Loucy (cell line): ENCODE measurements at regions not wholly inside any gene's neighbourhood (a gene's known extent, or its start where the extent isn't known, plus 50 kb on each side); places are given as distances from the start of the nearest gene placed in this dataset.

Experiments used
- H2AFZ ChIP-seq: fragments of 200-600 bp; sonication (generic); 2 replicates; pipeline ENCODE4 v1.6.0; 2016; ENCODE audit warnings: antibody characterized with exemption, mild to moderate bottlenecking, low read length, moderate library complexity
- H3F3A ChIP-seq: fragments of 200-600 bp; 2 replicates; pipeline ENCODE4 v1.6.0; 2016; ENCODE audit warnings: antibody characterized with exemption, low read depth, mild to moderate bottlenecking
- H3K27me3 ChIP-seq: fragments of 200-600 bp; sonication (generic); 2 replicates; pipeline ENCODE4 v1.6.1; 2014; ENCODE audit warnings: low read length, mild to moderate bottlenecking; ENCODE audit not compliant: insufficient read depth, poor library complexity, severe bottlenecking
- H3K36me3 ChIP-seq: fragments of 200-600 bp; sonication (generic); 2 replicates; pipeline ENCODE4 v1.6.1; 2016; ENCODE audit warnings: low read length; ENCODE audit not compliant: insufficient read depth
- H3K4me1 ChIP-seq: fragments of 200-600 bp; sonication (generic); 2 replicates; pipeline ENCODE4 v1.5.1; 2014; ENCODE audit warnings: low read length, mild to moderate bottlenecking; ENCODE audit not compliant: insufficient read depth, poor library complexity, severe bottlenecking
- H3K4me2 ChIP-seq: fragments of 200-600 bp; sonication (generic); 2 replicates; pipeline ENCODE4 v1.6.0; 2014; ENCODE audit warnings: antibody characterized with exemption, low read length, low read depth, mild to moderate bottlenecking; ENCODE audit not compliant: poor library complexity, severe bottlenecking
- H3K4me3 ChIP-seq: fragments of 200-600 bp; sonication (generic); 2 replicates; pipeline ENCODE4 v1.5.1; 2014; ENCODE audit warnings: low read length, mild to moderate bottlenecking, mixed read lengths; ENCODE audit not compliant: poor library complexity, severe bottlenecking
- H3K79me2 ChIP-seq: fragments of 200-600 bp; sonication (generic); 2 replicates; pipeline ENCODE4 v1.6.1; 2014; ENCODE audit warnings: low read length; ENCODE audit not compliant: insufficient read depth
- H3K9ac ChIP-seq: fragments of 200-600 bp; sonication (generic); 2 replicates; pipeline ENCODE4 v1.6.0; 2014; ENCODE audit warnings: mild to moderate bottlenecking, low read depth, low read length, moderate library complexity; ENCODE audit not compliant: poor library complexity, severe bottlenecking
- H3K9me2 ChIP-seq: fragments of 200-600 bp; sonication (generic); replicated peaks from 2 replicates; pipeline ENCODE4 v1.6.1; 2016; ENCODE audit warnings: low read depth, low read length, mixed read lengths
- H3K9me3 ChIP-seq: fragments of 200-600 bp; sonication (generic); 2 replicates; pipeline ENCODE4 v1.6.1; 2014; ENCODE audit warnings: mild to moderate bottlenecking, antibody characterized with exemption, low read length, low read depth; ENCODE audit not compliant: insufficient read depth
- H4K20me1 ChIP-seq: fragments of 200-600 bp; sonication (generic); 2 replicates; pipeline ENCODE4 v1.6.0; 2014; ENCODE audit warnings: antibody characterized with exemption, low read length, mild to moderate bottlenecking; ENCODE audit not compliant: insufficient read depth, poor library complexity, severe bottlenecking
- CTCF ChIP-seq: fragments of 200-600 bp; sonication (generic); conservative IDR thresholded peaks from 2 replicates; pipeline ENCODE4 v1.5.1; 2014; ENCODE audit warnings: mild to moderate bottlenecking, antibody characterized with exemption, low read length
- EZH2phosphoT487 ChIP-seq: fragments of 200-600 bp; IDR thresholded peaks from 2 replicates; pipeline ENCODE4 v1.6.1; 2018; ENCODE audit warnings: antibody characterized with exemption, mild to moderate bottlenecking, moderate library complexity, borderline replicate concordance

- no peak overlapping the region for H3K4me3 ChIP-seq
- H3K4me1 ChIP-seq, result no peaks in the 10 kb centered on the region
- no peak overlapping the region for H3K9ac ChIP-seq
- H3K9me2 ChIP-seq, result no peaks in the 10 kb centered on the region
- H3K9me3 ChIP-seq, result no peaks in the 10 kb centered on the region
- H4K20me1 ChIP-seq, result no peaks in the 10 kb centered on the region
- H3F3A ChIP-seq, result no peaks in the 10 kb centered on the region
- no peak for TF ChIP-seq EZH2phosphoT487
- no peaks in the 10 kb centered on the region for H3K27me3 ChIP-seq
- H3K4me2 ChIP-seq, result no peak overlapping the region
- no peaks in the 10 kb centered on the region for H3K36me3 ChIP-seq
- no peaks in the 10 kb centered on the region for H3K79me2 ChIP-seq
- no peak overlapping the region for H2AFZ ChIP-seq
Observed at GRCh38 chr18:47420130-47420529, 168.7 kb upstream of the SKOR2 start.

GRCh38 chr18:47418746-47419145 lies 167.3 kb upstream of the SKOR2 start:
- H3K9me3 ChIP-seq, result no peaks in the 10 kb centered on the region
- H3K27me3 ChIP-seq, result no peaks in the 10 kb centered on the region
- TF ChIP-seq CTCF (no peak), EZH2phosphoT487 (no peak)

GRCh38 chr18:47417807-47418206 lies 166.3 kb upstream of the SKOR2 start:
- H3K4me1 ChIP-seq, result no peaks in the 10 kb centered on the region
- TF ChIP-seq CTCF, result no peak
- TF ChIP-seq EZH2phosphoT487, result no peak
- no peaks in the 10 kb centered on the region for H3F3A ChIP-seq
- H3K4me2 ChIP-seq, result no peak overlapping the region
- no peak overlapping the region for H2AFZ ChIP-seq
- no peaks in the 10 kb centered on the region for H3K79me2 ChIP-seq
- H3K4me3 ChIP-seq, result no peak overlapping the region
- H3K9me2 ChIP-seq, result no peaks in the 10 kb centered on the region
- H3K9ac ChIP-seq, result no peak overlapping the region
- H3K27me3 ChIP-seq, result no peaks in the 10 kb centered on the region
- H3K36me3 ChIP-seq, result no peaks in the 10 kb centered on the region
- H3K9me3 ChIP-seq, result no peaks in the 10 kb centered on the region
- H4K20me1 ChIP-seq, result no peaks in the 10 kb centered on the region

More at GRCh38 chr18:47418746-47419145, 167.3 kb upstream of the SKOR2 start:
- Histone ChIP-seq H2AFZ (no peak overlapping the region), H3K4me3 (no peak overlapping the region), H3K79me2 (no peaks in the 10 kb centered on the region), H3K9ac (no peak overlapping the region), H3K4me1 (no peaks in the 10 kb centered on the region), H4K20me1 (no peaks in the 10 kb centered on the region), H3K9me2 (no peaks in the 10 kb centered on the region), H3K36me3 (no peaks in the 10 kb centered on the region), H3F3A (no peaks in the 10 kb centered on the region), H3K4me2 (no peak overlapping the region)

GRCh38 chr18:47415881-47416280 lies 164.4 kb upstream of the SKOR2 start:
- Histone ChIP-seq H4K20me1 (no peaks in the 10 kb centered on the region), H3K79me2 (no peaks in the 10 kb centered on the region), H3K36me3 (no peaks in the 10 kb centered on the region), H3K9me2 (no peaks in the 10 kb centered on the region), H3K4me3 (no peak overlapping the region), H3F3A (no peaks in the 10 kb centered on the region), H3K9me3 (no peaks in the 10 kb centered on the region), H2AFZ (no peak overlapping the region), H3K27me3 (no peaks in the 10 kb centered on the region), H3K4me1 (no peaks in the 10 kb centered on the region), H3K4me2 (no peak overlapping the region), H3K9ac (no peak overlapping the region)
- TF ChIP-seq CTCF (no peak), EZH2phosphoT487 (no peak)
